HEK293 (cell line): ENCODE measurements at regions not wholly inside any gene's neighbourhood (a gene's known extent, or its start where the extent isn't known, plus 50 kb on each side); places are given as distances from the start of the nearest gene placed in this dataset.

Source experiments
- BCL11A ChIP-seq: fragments of 450-650 bp; formaldehyde crosslinking; IDR thresholded peaks from 2 replicates; pipeline ENCODE4 v1.5.1; 2016; ENCODE audit warnings: low read depth, missing biosample characterization, missing genetic modification characterization
- KLF10 ChIP-seq: fragments of 450-650 bp; IDR thresholded peaks from 2 replicates; pipeline ENCODE4 v1.5.1; 2018; ENCODE audit warnings: missing biosample characterization, mild to moderate bottlenecking, missing genetic modification characterization
- MEIS1 ChIP-seq: sonication (generic); formaldehyde crosslinking; IDR thresholded peaks from 2 replicates; pipeline ENCODE4 v1.8.1; 2022; ENCODE audit warnings: missing genetic modification reagents, mild to moderate bottlenecking, borderline replicate concordance
- PRDM6 ChIP-seq: fragments of 450-650 bp; formaldehyde crosslinking; IDR thresholded peaks from 2 replicates; pipeline ENCODE4 v1.5.1; 2017; ENCODE audit warnings: missing biosample characterization, missing genetic modification characterization
- RBAK ChIP-seq: fragments of 450-650 bp; formaldehyde crosslinking; IDR thresholded peaks from 2 replicates; pipeline ENCODE4 v1.5.1; 2016; ENCODE audit warnings: missing biosample characterization, missing genetic modification characterization
- REPIN1 ChIP-seq: fragments of 450-650 bp; formaldehyde crosslinking; IDR thresholded peaks from 2 replicates; pipeline ENCODE4 v1.5.1; 2017; ENCODE audit warnings: missing biosample characterization, missing genetic modification characterization, low read depth
- YY1 ChIP-seq: fragments of 450-650 bp; formaldehyde crosslinking; IDR thresholded peaks from 2 replicates; pipeline ENCODE4 v1.5.1; 2018; ENCODE audit warnings: missing biosample characterization, missing genetic modification characterization
- ZFP3 ChIP-seq: fragments of 450-650 bp; formaldehyde crosslinking; IDR thresholded peaks from 2 replicates; pipeline ENCODE4 v1.5.1; 2016; ENCODE audit warnings: low read depth, missing biosample characterization, missing genetic modification characterization
- ZNF114 ChIP-seq: fragments of 450-650 bp; formaldehyde crosslinking; IDR thresholded peaks from 2 replicates; pipeline ENCODE4 v1.5.0; 2017; ENCODE audit warnings: missing biosample characterization, missing genetic modification characterization
- ZNF132 ChIP-seq: fragments of 450-650 bp; formaldehyde crosslinking; IDR thresholded peaks from 2 replicates; pipeline ENCODE4 v1.5.1; 2017; ENCODE audit warnings: missing biosample characterization, missing genetic modification characterization, borderline replicate concordance
- ZNF148 ChIP-seq: fragments of 450-650 bp; formaldehyde crosslinking; IDR thresholded peaks from 2 replicates; pipeline ENCODE4 v1.5.0; 2017; ENCODE audit warnings: missing biosample characterization, missing genetic modification characterization, borderline replicate concordance
- ZNF169 ChIP-seq: fragments of 450-650 bp; formaldehyde crosslinking; IDR thresholded peaks from 2 replicates; pipeline ENCODE4 v1.5.1; 2016; ENCODE audit warnings: missing biosample characterization, missing genetic modification characterization
- ZNF174 ChIP-seq: fragments of 450-650 bp; formaldehyde crosslinking; IDR thresholded peaks from 2 replicates; pipeline ENCODE4 v1.5.0; 2017; ENCODE audit warnings: missing biosample characterization, mild to moderate bottlenecking, missing genetic modification characterization
- ZNF26 ChIP-seq: fragments of 450-650 bp; formaldehyde crosslinking; IDR thresholded peaks from 2 replicates; pipeline ENCODE4 v1.5.1; 2016; ENCODE audit warnings: missing biosample characterization, missing genetic modification characterization
- ZNF391 ChIP-seq: fragments of 450-650 bp; formaldehyde crosslinking; IDR thresholded peaks from 2 replicates; pipeline ENCODE4 v1.5.1; 2016; ENCODE audit warnings: low read depth, missing biosample characterization, missing genetic modification characterization, borderline replicate concordance
- ZNF48 ChIP-seq: fragments of 450-650 bp; formaldehyde crosslinking; IDR thresholded peaks from 2 replicates; pipeline ENCODE4 v1.5.1; 2016; ENCODE audit warnings: missing biosample characterization, missing genetic modification characterization
- ZNF571 ChIP-seq: fragments of 450-650 bp; formaldehyde crosslinking; IDR thresholded peaks from 2 replicates; pipeline ENCODE4 v1.5.0; 2017; ENCODE audit warnings: missing biosample characterization, missing genetic modification characterization
- ZNF658 ChIP-seq: fragments of 450-650 bp; formaldehyde crosslinking; IDR thresholded peaks from 2 replicates; pipeline ENCODE4; 2016; ENCODE audit warnings: missing biosample characterization, missing genetic modification characterization
- ZNF670 ChIP-seq: fragments of 450-650 bp; formaldehyde crosslinking; IDR thresholded peaks from 2 replicates; pipeline ENCODE4 v1.5.1; 2016; ENCODE audit warnings: missing biosample characterization, missing genetic modification characterization, low read depth
- ZSCAN23 ChIP-seq: fragments of 450-650 bp; formaldehyde crosslinking; IDR thresholded peaks from 2 replicates; pipeline ENCODE4 v1.5.1; 2016; ENCODE audit warnings: missing biosample characterization, missing genetic modification characterization
- ZSCAN30 ChIP-seq: fragments of 450-650 bp; IDR thresholded peaks from 2 replicates; pipeline ENCODE4 v1.5.1; 2018; ENCODE audit warnings: missing biosample characterization, mild to moderate bottlenecking, missing genetic modification characterization, moderate library complexity
- TF ChIP-seq, protein P1 (sequence below): fragments of 450-650 bp; formaldehyde crosslinking; IDR thresholded peaks from 2 replicates; pipeline ENCODE4 v1.5.1; 2016; ENCODE audit warnings: missing biosample characterization, missing genetic modification characterization, low read depth
- TF ChIP-seq, protein P2 (sequence below): fragments of 450-650 bp; formaldehyde crosslinking; IDR thresholded peaks from 2 replicates; pipeline ENCODE4 v1.5.1; 2016; ENCODE audit warnings: missing biosample characterization, missing genetic modification characterization
- TF ChIP-seq, protein P3 (sequence below): fragments of 450-650 bp; formaldehyde crosslinking; conservative IDR thresholded peaks from 2 replicates; pipeline ENCODE4 v1.5.1; 2016; ENCODE audit warnings: low read depth, missing biosample characterization, missing genetic modification characterization

GRCh38 chr2:42906557-42907411, 114.4 kb upstream of the HAAO start (continued):
- TF ChIP-seq PRDM6 (tag by site-specific recombination) (peak; percentile 82), ZNF148 (tag by site-specific recombination) (no peak), ZNF670 (tag by site-specific recombination) (no peak), ZNF658 (tag by site-specific recombination) (no peak), ZSCAN23 (tag by site-specific recombination) (no peak), ZNF169 (tag by site-specific recombination) (no peak), KLF10 (peak; percentile 70; the same call in 1 of the 2 replicates), ZNF26 (no peak), MEIS1 (CRISPR knock-in tag) (no peak), ZNF391 (tag by site-specific recombination) (no peak), ZNF48 (no peak), YY1 (tag by site-specific recombination) (0 out of 2 replicates have a peak, but pooled peaks have one; percentile 21), ZNF114 (tag by site-specific recombination) (no peak), ZNF174 (no peak), ZSCAN30 (0 out of 2 replicates have a peak, but pooled peaks have one; percentile 32), ZFP3 (no peak), RBAK (tag by site-specific recombination) (no peak), REPIN1 (tag by site-specific recombination) (no peak), ZNF571 (tag by site-specific recombination) (no peak), ZNF132 (tag by site-specific recombination) (no peak), BCL11A (no peak)
- TF ChIP-seq, protein P1, sequence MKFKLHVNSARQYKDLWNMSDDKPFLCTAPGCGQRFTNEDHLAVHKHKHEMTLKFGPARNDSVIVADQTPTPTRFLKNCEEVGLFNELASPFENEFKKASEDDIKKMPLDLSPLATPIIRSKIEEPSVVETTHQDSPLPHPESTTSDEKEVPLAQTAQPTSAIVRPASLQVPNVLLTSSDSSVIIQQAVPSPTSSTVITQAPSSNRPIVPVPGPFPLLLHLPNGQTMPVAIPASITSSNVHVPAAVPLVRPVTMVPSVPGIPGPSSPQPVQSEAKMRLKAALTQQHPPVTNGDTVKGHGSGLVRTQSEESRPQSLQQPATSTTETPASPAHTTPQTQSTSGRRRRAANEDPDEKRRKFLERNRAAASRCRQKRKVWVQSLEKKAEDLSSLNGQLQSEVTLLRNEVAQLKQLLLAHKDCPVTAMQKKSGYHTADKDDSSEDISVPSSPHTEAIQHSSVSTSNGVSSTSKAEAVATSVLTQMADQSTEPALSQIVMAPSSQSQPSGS (tag by site-specific recombination), result no peak
- TF ChIP-seq, protein P2, sequence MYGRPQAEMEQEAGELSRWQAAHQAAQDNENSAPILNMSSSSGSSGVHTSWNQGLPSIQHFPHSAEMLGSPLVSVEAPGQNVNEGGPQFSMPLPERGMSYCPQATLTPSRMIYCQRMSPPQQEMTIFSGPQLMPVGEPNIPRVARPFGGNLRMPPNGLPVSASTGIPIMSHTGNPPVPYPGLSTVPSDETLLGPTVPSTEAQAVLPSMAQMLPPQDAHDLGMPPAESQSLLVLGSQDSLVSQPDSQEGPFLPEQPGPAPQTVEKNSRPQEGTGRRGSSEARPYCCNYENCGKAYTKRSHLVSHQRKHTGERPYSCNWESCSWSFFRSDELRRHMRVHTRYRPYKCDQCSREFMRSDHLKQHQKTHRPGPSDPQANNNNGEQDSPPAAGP (tag by site-specific recombination), result no peak
- TF ChIP-seq, protein P3, sequence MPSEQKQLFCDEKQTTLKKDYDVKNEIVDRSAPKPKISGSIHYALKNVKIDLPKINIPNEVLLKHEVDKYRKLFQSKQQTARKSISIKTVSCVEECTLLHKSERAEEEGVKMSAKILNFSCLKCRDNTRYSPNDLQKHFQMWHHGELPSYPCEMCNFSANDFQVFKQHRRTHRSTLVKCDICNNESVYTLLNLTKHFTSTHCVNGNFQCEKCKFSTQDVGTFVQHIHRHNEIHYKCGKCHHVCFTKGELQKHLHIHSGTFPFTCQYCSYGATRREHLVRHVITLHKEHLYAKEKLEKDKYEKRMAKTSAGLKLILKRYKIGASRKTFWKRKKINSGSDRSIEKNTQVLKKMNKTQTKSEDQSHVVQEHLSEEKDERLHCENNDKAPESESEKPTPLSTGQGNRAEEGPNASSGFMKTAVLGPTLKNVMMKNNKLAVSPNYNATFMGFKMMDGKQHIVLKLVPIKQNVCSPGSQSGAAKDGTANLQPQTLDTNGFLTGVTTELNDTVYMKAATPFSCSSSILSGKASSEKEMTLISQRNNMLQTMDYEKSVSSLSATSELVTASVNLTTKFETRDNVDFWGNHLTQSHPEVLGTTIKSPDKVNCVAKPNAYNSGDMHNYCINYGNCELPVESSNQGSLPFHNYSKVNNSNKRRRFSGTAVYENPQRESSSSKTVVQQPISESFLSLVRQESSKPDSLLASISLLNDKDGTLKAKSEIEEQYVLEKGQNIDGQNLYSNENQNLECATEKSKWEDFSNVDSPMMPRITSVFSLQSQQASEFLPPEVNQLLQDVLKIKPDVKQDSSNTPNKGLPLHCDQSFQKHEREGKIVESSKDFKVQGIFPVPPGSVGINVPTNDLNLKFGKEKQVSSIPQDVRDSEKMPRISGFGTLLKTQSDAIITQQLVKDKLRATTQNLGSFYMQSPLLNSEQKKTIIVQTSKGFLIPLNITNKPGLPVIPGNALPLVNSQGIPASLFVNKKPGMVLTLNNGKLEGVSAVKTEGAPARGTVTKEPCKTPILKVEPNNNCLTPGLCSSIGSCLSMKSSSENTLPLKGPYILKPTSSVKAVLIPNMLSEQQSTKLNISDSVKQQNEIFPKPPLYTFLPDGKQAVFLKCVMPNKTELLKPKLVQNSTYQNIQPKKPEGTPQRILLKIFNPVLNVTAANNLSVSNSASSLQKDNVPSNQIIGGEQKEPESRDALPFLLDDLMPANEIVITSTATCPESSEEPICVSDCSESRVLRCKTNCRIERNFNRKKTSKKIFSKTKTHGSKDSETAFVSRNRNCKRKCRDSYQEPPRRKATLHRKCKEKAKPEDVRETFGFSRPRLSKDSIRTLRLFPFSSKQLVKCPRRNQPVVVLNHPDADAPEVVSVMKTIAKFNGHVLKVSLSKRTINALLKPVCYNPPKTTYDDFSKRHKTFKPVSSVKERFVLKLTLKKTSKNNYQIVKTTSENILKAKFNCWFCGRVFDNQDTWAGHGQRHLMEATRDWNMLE (tag by site-specific recombination), result no peak
